DND-41 (cell line): ENCODE measurements at regions not wholly inside any gene's neighbourhood (a gene's known extent, or its start where the extent isn't known, plus 50 kb on each side); places are given as distances from the start of the nearest gene placed in this dataset.
"Not testable (repeated sequence)": the region's sequence is repeated elsewhere in the genome, so short reads cannot be mapped to it uniquely, and the experiment has no call there.

Experiments used
- ATAC-seq: fragments of 200-7000 bp; cut with Tn5 transposase; 3 replicates; pipeline ENCODE4 v1.9.1; 2021; ENCODE audit warnings: low read depth; ENCODE audit not compliant: insufficient read depth
- DNase-seq: peaks from one replicate; pipeline ENCODE4 v3.0.0-alpha.2; 2020
- H2AFZ ChIP-seq: 2 replicates; pipeline ENCODE4 v1.6.0; 2012; ENCODE audit warnings: low read depth, low read length
- H3K27ac ChIP-seq: 2 replicates; pipeline ENCODE4 v1.5.1; 2012; ENCODE audit warnings: low read length, inconsistent platforms
- H3K27me3 ChIP-seq: fragments of 200-600 bp; sonication (generic); 2 replicates; pipeline ENCODE4 v1.6.0; 2012; ENCODE audit warnings: low read length, mild to moderate bottlenecking, inconsistent platforms; ENCODE audit not compliant: insufficient read depth, poor library complexity
- H3K36me3 ChIP-seq: 2 replicates; pipeline ENCODE4 v1.5.1; 2012; ENCODE audit warnings: low read length, inconsistent platforms; ENCODE audit not compliant: insufficient read depth
- H3K4me1 ChIP-seq: 2 replicates; pipeline ENCODE4 v1.5.1; 2012; ENCODE audit warnings: mild to moderate bottlenecking, low read length; ENCODE audit not compliant: insufficient read depth
- H3K4me2 ChIP-seq: 2 replicates; pipeline ENCODE4 v1.6.0; 2012; ENCODE audit warnings: mild to moderate bottlenecking, moderate library complexity, low read length, inconsistent platforms; ENCODE audit not compliant: insufficient read depth
- H3K4me3 ChIP-seq, 2 experiments: fragments of 200-600 bp in 1 of 2; shearing (Covaris generic) in 1 of 2; 2 replicates each; pipeline ENCODE4 v1.5.1; 2012 to 2016; ENCODE audit warnings: inconsistent platforms in 2 of 2, low read length in 2 of 2, mild to moderate bottlenecking in 2 of 2, low read depth in 1 of 2, moderate library complexity in 1 of 2
- H3K79me2 ChIP-seq: 2 replicates; pipeline ENCODE4 v1.6.0; 2012; ENCODE audit warnings: low read length, inconsistent platforms; ENCODE audit not compliant: insufficient read depth
- H3K9ac ChIP-seq: 2 replicates; pipeline ENCODE4 v1.6.0; 2012; ENCODE audit warnings: low read depth, mild to moderate bottlenecking, inconsistent platforms, low read length, moderate library complexity
- H3K9me3 ChIP-seq: 2 replicates; pipeline ENCODE4 v1.5.1; 2012; ENCODE audit warnings: low read length, moderate library complexity, mild to moderate bottlenecking, inconsistent platforms; ENCODE audit not compliant: insufficient read depth, severe bottlenecking
- H4K20me1 ChIP-seq: 2 replicates; pipeline ENCODE4 v1.6.0; 2012; ENCODE audit warnings: low read length; ENCODE audit not compliant: insufficient read depth
- CTCF ChIP-seq: IDR thresholded peaks from 2 replicates; pipeline ENCODE4 v1.5.1; 2012; ENCODE audit warnings: borderline replicate concordance, low read length, moderate library complexity, mild to moderate bottlenecking; ENCODE audit not compliant: poor library complexity, severe bottlenecking; ENCODE audit errors: extremely low read depth
- EZH2 ChIP-seq: IDR thresholded peaks from 3 replicates; pipeline ENCODE4 v1.6.1; 2012; ENCODE audit warnings: borderline replicate concordance, low read depth, mild to moderate bottlenecking, moderate library complexity, low read length, inconsistent platforms; ENCODE audit not compliant: severe bottlenecking

GRCh38 chr2:17362956-17363355 lies 155.3 kb downstream of the RAD51AP2 start:
- TF ChIP-seq EZH2 (no peak), CTCF (no peak)
- H3K4me2 ChIP-seq, result no peak overlapping the region
- no peak for ATAC-seq

GRCh38 chr2:17355608-17356329 lies 162.5 kb downstream of the RAD51AP2 start:
- no peak for TF ChIP-seq EZH2
- TF ChIP-seq CTCF, result no peak
- Histone ChIP-seq H3K79me2 (no peaks in the 10 kb centered on the region), H3K9ac (no peak overlapping the region), H3K27ac (no peak overlapping the region), H3K9me3 (no peaks in the 10 kb centered on the region), H3K4me3 (no peak overlapping the region), H3K36me3 (no peaks in the 10 kb centered on the region), H3K4me1 (no peaks in the 10 kb centered on the region), H2AFZ (no peak overlapping the region), H4K20me1 (no peaks in the 10 kb centered on the region), H3K4me2 (no peak overlapping the region), H3K27me3 (no peaks in the 10 kb centered on the region)
- ATAC-seq (no peak), DNase-seq (no peak)

More at GRCh38 chr2:17362956-17363355, 155.3 kb downstream of the RAD51AP2 start:
- Histone ChIP-seq H4K20me1 (no peaks in the 10 kb centered on the region), H3K9me3 (no peaks in the 10 kb centered on the region), H3K27ac (no peak overlapping the region), H3K4me3 (no peak overlapping the region), H3K79me2 (no peaks in the 10 kb centered on the region), H2AFZ (no peak overlapping the region), H3K4me1 (no peaks in the 10 kb centered on the region), H3K27me3 (no peaks in the 10 kb centered on the region), H3K9ac (no peak overlapping the region), H3K36me3 (no peaks in the 10 kb centered on the region)
- no peak for DNase-seq

- ATAC-seq (no peak), DNase-seq (no peak)
- Histone ChIP-seq H3K27me3 (no peaks in the 10 kb centered on the region), H2AFZ (no peak overlapping the region), H3K4me2 (no peak overlapping the region), H3K4me3 (no peak overlapping the region), H3K9ac (no peak overlapping the region), H3K4me1 (no peaks in the 10 kb centered on the region), H3K9me3 (no peaks in the 10 kb centered on the region), H3K79me2 (no peaks in the 10 kb centered on the region), H3K27ac (no peak overlapping the region), H4K20me1 (no peaks in the 10 kb centered on the region), H3K36me3 (no peaks in the 10 kb centered on the region)
- no peak for TF ChIP-seq CTCF
- no peak for TF ChIP-seq EZH2
These were observed 165.0 kb downstream of the RAD51AP2 start for GRCh38 chr2:17353263-17353662.

GRCh38 chr2:17342692-17343091 lies 175.5 kb downstream of the RAD51AP2 start:
- not testable (repeated sequence) for ATAC-seq, H3K36me3 ChIP-seq, H3K79me2 ChIP-seq, H3K9me3 ChIP-seq, H3K27ac ChIP-seq, H2AFZ ChIP-seq, H4K20me1 ChIP-seq, H3K4me1 ChIP-seq, H3K9ac ChIP-seq, H3K4me2 ChIP-seq, H3K4me3 ChIP-seq, H3K27me3 ChIP-seq, DNase-seq
